Embryonic facial prominence (tissue), 1 donor: ENCODE measurements at regions not wholly inside any gene's neighbourhood (a gene's known extent, or its start where the extent isn't known, plus 50 kb on each side); places are given as distances from the start of the nearest gene placed in this dataset.

Experiments
- DNase-seq: peaks from one replicate; pipeline ENCODE4 v3.0.0-alpha.2; 2016; ENCODE audit errors: extremely low spot score

- DNase-seq = no peak
Measured at GRCh38 chr3:99542767-99543518, 95.5 kb upstream of the COL8A1 start.

GRCh38 chr3:99541181-99541580, 97.2 kb upstream of the COL8A1 start:
- DNase-seq = no peak

- DNase-seq = no peak
Measured at GRCh38 chr3:99537416-99537815, 101.0 kb upstream of the COL8A1 start.

GRCh38 chr3:99536555-99537314, 101.7 kb upstream of the COL8A1 start:
- no peak for DNase-seq

GRCh38 chr3:99534951-99535704, 103.3 kb upstream of the COL8A1 start:
- DNase-seq = peak; percentile 28

GRCh38 chr3:99532246-99532645, 106.1 kb upstream of the COL8A1 start:
- no peak for DNase-seq

- DNase-seq = no peak
Measured at GRCh38 chr3:99529265-99529664, 109.1 kb upstream of the COL8A1 start.

GRCh38 chr3:99526921-99527320, 111.5 kb upstream of the COL8A1 start:
- DNase-seq = no peak

GRCh38 chr3:99524559-99524958, 113.8 kb upstream of the COL8A1 start:
- DNase-seq = no peak

- no peak for DNase-seq
Measured at GRCh38 chr3:99523431-99524127, 114.8 kb upstream of the COL8A1 start.

GRCh38 chr3:99522147-99522546, 116.2 kb upstream of the COL8A1 start:
- DNase-seq = no peak

GRCh38 chr3:99521551-99521950, 116.8 kb upstream of the COL8A1 start:
- DNase-seq = no peak

- no peak for DNase-seq
Measured at GRCh38 chr3:99520513-99520912, 117.9 kb upstream of the COL8A1 start.

GRCh38 chr3:99516936-99517335, 121.5 kb upstream of the COL8A1 start:
- no peak for DNase-seq

- no peak for DNase-seq
Measured at GRCh38 chr3:99515891-99516290, 122.5 kb upstream of the COL8A1 start.

GRCh38 chr3:99509224-99509623, 129.2 kb upstream of the COL8A1 start:
- DNase-seq = no peak

- DNase-seq = no peak
Measured at GRCh38 chr3:99508191-99508590, 130.2 kb upstream of the COL8A1 start.

GRCh38 chr3:99505646-99506269, 132.6 kb upstream of the COL8A1 start:
- DNase-seq = no peak

- DNase-seq = no peak
Measured at GRCh38 chr3:99505200-99505599, 133.2 kb upstream of the COL8A1 start.

- DNase-seq = no peak
Measured at GRCh38 chr3:99504258-99504657, 134.1 kb upstream of the COL8A1 start.

- DNase-seq = no peak
Measured at GRCh38 chr3:99503350-99503749, 135.0 kb upstream of the COL8A1 start.
